HEK293 (cell line): ENCODE measurements at regions not wholly inside any gene's neighbourhood (a gene's known extent, or its start where the extent isn't known, plus 50 kb on each side); places are given as distances from the start of the nearest gene placed in this dataset.

Experiments
- CTCF ChIP-seq: fragments of 450-650 bp; formaldehyde crosslinking; IDR thresholded peaks from 2 replicates; pipeline ENCODE4 v1.5.1; 2016; ENCODE audit warnings: missing biosample characterization, missing genetic modification characterization
- PBX3 ChIP-seq: sonication (generic); formaldehyde crosslinking; IDR thresholded peaks from 2 replicates; pipeline ENCODE4 v1.8.1; 2022; ENCODE audit warnings: mild to moderate bottlenecking, moderate library complexity, missing genetic modification reagents
- ZBTB17 ChIP-seq: fragments of 450-650 bp; formaldehyde crosslinking; IDR thresholded peaks from 2 replicates; pipeline ENCODE4 v1.5.1; 2016; ENCODE audit warnings: missing biosample characterization, missing genetic modification characterization
- ZBTB21 ChIP-seq: fragments of 450-650 bp; formaldehyde crosslinking; IDR thresholded peaks from 2 replicates; pipeline ENCODE4 v1.5.1; 2017; ENCODE audit warnings: missing biosample characterization, missing genetic modification characterization
- ZBTB6 ChIP-seq: fragments of 450-650 bp; formaldehyde crosslinking; IDR thresholded peaks from 2 replicates; pipeline ENCODE4 v1.5.1; 2017; ENCODE audit warnings: missing biosample characterization, missing genetic modification characterization
- ZBTB7A ChIP-seq: fragments of 450-650 bp; formaldehyde crosslinking; IDR thresholded peaks from 2 replicates; pipeline ENCODE4 v1.5.1; 2016; ENCODE audit warnings: low read depth, missing biosample characterization, missing genetic modification characterization
- ZNF114 ChIP-seq: fragments of 450-650 bp; formaldehyde crosslinking; IDR thresholded peaks from 2 replicates; pipeline ENCODE4 v1.5.0; 2017; ENCODE audit warnings: missing biosample characterization, missing genetic modification characterization
- ZNF214 ChIP-seq: fragments of 450-650 bp; formaldehyde crosslinking; IDR thresholded peaks from 2 replicates; pipeline ENCODE4 v1.5.1; 2017; ENCODE audit warnings: missing biosample characterization, mild to moderate bottlenecking, missing genetic modification characterization, borderline replicate concordance
- ZNF501 ChIP-seq: fragments of 450-650 bp; formaldehyde crosslinking; IDR thresholded peaks from 2 replicates; pipeline ENCODE4 v1.5.1; 2016; ENCODE audit warnings: missing biosample characterization, missing genetic modification characterization
- ZNF518A ChIP-seq: fragments of 450-650 bp; formaldehyde crosslinking; conservative IDR thresholded peaks from 2 replicates; pipeline ENCODE4 v1.5.1; 2016; ENCODE audit warnings: low read depth, missing biosample characterization, missing genetic modification characterization
- ZNF777 ChIP-seq: fragments of 450-650 bp; formaldehyde crosslinking; IDR thresholded peaks from 2 replicates; pipeline ENCODE4 v1.5.1; 2017; ENCODE audit warnings: missing biosample characterization, missing genetic modification characterization, borderline replicate concordance

GRCh38 chr1:99553301-99553700 is 92.6 kb upstream of the PALMD start:
- no peak for TF ChIP-seq ZNF777 (tag by site-specific recombination)
- TF ChIP-seq ZBTB21 (tag by site-specific recombination) = no peak
- no peak for TF ChIP-seq ZNF114
- TF ChIP-seq CTCF (tag by site-specific recombination) = no peak
- TF ChIP-seq ZBTB17 (tag by site-specific recombination) = no peak
- TF ChIP-seq ZBTB7A (tag by site-specific recombination) = no peak
- no peak for TF ChIP-seq ZNF501 (tag by site-specific recombination)
- no peak for TF ChIP-seq ZNF214 (tag by site-specific recombination)
- TF ChIP-seq ZBTB6 = no peak
- TF ChIP-seq ZNF518A = no peak
- TF ChIP-seq PBX3 (CRISPR knock-in tag) = no peak
